NCI-H748 (cell line): ENCODE measurements at regions not wholly inside any gene's neighbourhood (a gene's known extent, or its start where the extent isn't known, plus 50 kb on each side); places are given as distances from the start of the nearest gene placed in this dataset.

Experiments
- DNase-seq: peaks from one replicate; lab custom pipeline; 2025; ENCODE audit not compliant: unreplicated experiment; lab: John Stamatoyannopoulos, UW

DNA sequence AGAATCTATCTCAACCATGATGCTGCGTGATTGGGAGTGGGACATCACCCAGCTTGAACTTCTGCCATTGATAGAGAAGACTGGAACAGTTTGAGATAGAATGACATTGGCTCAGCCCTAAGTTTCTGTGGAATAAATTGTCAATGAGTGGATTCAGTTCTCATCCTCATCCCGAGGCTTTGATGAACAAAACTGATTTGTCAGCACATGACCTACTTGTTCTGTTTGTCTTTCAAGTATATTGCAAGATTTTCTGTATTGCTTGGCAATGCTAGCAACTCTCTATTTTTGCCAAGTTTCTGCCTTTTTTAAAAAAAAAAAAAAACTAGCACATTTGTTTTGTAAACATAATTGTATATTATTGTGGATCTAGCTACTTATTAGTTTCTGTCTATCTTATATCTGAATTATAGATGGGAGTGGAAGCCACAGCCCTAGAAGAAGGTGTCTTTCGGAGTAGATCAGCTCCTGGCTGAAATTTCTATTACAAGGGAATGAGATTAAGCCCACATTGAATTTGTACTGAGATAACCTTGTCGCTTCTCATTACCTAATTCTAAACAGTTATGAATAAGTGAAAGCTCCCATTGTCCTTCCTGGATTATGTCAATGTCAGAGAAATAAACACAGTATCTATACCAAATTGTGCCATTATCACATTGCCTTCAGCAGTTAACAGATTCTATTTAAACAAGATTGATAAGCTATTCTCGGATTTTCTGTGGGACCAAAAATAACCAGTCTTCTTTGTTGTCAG lies 166.1 kb downstream of the TNFSF13B start:
- no peak for DNase-seq

DNA sequence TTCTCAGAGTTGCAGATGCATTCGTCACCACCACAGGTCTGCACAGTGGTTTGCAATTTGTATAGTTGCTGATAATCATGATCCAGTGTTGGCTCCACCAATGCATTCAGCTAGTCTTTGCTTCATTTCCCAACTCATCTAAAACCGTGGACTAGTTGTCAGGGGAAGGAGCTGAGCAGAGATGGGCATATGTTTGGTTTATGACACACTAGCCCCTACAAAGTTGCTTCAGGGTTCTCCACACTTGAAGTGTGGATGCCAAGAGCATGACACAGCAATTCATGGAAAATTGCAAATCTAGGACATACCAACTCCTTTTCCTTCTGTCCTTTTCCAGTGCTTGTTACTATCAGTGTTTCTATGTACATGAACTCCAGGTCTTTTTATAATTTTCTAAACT lies 168.0 kb downstream of the TNFSF13B start:
- DNase-seq: no peak

DNA sequence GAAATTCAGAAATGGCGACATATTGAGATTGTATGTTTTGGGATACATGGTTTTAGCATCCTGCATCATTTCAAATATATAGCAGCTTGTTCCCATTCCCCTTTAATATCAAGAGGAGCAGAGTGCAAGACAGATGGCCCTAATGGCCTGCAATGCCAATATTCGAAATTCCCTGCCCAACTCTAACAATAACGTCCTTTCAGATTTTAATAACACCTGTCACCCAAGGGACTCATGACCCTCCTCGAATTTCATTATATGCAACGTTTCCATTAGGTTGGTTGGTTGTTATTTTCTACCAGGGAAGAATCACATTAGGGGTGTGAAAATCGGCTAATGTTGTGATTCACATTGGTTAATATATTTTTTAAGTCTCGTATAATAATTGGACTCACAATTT lies 170.0 kb downstream of the TNFSF13B start:
- peak; percentile 63 for DNase-seq

DNA sequence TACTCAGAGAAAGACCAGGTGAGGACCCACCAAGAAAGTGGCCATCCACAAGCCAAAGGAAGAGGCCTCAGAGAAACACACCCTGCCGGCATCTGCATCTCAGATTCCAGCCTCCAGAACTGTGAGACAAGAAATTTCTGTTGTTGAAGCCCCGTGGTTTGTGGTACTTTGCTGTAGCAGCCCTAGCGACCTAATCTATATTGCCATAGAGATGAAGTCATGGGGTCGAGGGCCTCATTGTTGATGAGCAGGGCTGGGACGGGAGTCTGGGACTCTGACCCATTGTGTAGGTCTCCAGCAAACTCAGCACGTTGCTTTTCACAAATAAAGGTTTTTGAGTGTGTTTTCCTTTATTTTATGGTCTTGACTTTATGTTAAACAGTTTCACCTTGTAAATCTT lies 174.9 kb downstream of the TNFSF13B start:
- peak; percentile 53 for DNase-seq

DNA sequence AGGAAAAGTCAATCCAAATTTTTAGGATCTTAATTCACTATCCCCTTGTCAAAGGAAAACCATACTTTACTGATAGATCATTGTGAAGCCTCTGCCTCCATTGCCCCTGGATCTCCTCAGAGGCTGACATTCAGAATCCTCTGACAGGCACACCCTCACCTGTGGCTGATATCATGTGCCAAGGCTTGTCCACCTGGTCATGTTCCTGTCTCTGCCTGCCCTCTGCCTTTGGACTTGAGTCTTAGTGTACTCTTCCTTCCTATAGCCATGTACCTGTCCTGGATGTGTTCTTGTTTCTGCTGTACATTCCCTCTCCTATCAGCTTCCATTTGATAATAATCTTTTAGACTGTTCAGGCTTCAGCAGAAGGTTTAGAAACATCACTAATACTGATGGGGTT lies 179.4 kb downstream of the TNFSF13B start:
- DNase-seq: no peak

DNA sequence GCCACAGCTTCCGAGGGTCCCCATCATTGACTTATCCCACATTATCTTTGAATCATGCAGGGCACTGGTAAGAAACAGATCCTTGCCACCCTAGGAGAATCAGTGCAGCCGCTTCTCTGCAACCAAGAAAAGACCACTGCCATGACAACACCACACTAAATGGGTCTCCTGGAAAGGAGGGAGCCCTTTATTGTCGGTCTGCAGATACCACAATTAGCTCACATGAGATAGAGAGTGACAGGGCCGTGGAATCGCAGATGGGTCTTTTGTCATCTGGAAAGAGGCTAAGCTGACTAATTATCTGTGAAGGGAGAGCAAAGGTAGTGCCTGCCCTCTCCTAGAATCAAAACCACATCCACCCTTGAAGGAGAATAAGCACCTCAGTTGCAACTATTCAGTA lies 178.3 kb upstream of the MYO16 start:
- peak; percentile 32 for DNase-seq

DNA sequence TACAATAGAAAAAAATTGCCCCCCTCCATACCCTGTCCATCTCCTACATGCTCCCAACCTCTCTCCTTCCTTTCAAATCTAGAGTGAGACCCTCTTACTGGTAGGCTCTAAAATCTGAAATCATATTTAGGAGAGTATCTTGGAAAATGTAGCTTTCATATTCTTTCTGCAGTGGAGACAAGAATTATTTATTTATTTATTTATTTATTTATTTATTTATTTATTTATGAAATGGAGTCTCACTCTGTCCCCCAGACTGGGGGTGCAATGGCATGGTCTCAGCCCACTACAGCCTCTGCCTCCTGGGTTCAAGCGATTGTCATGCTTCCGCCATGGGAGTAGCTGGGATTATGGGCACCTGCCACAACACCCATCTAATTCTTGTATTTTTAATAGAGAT lies 174.1 kb upstream of the MYO16 start:
- DNase-seq: no peak

DNA sequence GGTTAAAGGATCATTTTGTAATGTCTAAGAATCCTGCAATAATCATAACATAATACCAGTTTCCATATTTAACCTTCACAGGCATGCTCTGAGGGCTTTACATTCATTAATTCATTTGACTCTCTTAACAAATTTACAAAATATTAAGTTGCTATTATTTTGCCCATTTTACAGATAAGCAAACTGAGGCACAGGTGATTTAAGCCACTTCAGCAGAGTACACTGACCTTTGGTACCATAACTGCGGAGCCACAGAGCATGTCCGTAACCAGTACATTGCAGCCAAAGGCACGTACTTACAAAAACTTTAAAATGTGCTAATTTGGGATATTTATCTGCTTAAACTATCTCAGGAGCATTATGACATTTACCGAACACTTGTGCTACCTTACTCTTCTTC lies 169.4 kb upstream of the MYO16 start:
- no peak for DNase-seq

DNA sequence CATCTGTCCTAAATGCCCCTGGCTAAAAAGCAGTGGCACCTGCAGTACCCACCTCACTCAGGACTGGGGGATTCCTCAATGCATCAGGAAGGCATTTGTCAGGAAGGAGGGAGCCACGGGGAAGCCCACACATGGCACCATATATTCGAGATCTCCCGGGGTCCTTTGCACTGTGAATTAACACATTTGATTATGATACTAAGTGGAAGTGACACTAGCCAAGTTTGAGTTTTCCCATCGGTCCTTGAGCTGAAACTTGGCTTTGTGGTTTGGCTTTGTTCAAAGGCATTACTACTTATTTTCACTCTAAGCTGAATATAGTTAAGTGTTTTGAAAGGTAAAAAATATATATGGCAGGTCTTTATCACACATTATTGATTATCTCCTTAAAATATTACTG lies 168.7 kb upstream of the MYO16 start:
- DNase-seq: no peak

DNA sequence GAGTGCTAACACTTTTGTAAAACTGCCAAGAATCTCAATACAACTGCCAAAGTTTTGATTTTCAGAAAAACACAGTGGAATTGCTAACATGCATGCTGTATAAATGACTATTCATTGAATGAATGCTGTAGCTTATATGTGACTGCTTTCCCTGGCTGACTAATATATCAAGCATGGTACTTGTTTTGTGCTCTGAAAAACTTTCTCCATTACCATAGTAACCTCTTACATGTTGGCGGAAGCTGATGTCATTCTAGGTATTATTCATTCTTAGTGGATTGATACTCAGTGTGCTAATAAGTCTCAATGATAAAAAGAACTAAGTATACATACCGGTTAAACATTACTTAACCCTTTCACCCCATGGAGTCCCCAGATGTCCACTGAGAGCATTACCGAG lies 166.1 kb upstream of the MYO16 start:
- peak; percentile 21 for DNase-seq

DNA sequence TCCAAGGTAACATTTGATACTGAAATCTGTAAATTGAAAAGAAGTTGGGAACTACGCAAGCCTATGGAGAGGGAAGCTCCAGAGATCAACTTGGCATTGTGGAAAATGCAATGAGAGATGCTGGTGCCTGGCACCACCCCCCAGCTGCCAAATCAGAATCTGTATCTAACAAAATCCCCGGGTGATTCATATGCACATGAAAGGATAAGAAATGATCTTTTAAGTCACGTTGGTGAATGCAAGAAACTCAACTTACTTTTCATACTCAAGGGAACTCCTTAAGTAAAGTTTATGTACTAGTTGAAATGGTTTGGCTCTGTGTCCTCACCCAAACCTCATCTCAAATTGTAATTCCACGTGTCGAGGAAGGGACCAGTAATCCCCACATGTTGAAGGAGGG lies 158.5 kb upstream of the MYO16 start:
- no peak for DNase-seq

DNA sequence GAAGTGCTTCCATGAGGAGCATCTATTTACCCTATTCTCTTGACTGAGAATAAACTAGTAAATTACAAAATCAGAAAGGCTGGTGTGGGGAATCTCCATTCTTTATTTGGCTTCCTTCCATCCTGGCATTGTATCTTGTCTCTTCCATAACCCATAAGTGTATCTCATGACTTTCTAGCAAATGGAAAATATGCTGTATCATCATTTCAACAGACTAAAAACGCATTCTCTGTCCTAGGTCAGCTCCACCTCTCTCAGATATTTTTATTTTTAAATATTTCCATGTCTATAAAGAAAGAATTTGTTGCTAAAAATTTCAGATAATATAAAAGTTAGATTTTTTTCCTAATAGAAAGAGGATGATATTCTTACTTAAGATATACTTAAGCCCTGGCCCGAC lies 154.2 kb upstream of the MYO16 start:
- DNase-seq: no peak

DNA sequence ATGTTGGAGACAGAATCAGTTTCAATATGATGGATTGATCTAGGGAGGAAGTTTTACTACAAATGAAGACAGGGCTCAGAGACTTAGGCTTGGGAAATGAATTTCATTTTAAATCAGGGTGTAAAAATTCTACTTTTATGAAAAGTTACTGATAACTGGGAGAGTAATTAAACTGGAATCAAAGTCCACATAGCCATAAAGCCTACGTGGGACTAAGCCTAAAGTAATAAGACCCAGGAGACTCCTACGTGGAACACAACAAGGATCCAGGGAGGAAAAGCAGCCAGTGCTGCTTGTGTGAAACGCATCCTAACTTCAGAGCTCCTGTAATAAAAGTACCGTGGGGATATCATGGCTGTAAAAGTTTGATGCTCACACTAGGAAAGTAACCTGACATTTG lies 152.0 kb upstream of the MYO16 start:
- no peak for DNase-seq

DNA sequence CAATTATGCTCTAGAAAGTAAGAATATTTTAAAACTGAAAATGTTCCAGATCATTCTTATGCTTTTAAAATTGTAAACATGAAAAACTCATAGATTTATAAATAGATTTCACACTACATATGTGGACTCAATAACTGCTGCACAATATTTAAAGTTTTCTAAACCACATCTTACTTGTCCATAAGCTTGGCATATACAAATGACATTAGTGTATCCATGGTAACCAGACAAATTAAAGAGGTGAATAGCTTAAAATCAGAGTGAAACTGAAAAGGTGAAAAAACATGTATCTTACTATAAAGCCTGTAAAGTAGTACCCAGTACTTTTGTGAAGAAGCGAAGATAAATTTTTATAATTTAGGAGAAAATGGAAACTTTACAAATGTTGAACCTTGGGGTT lies 151.2 kb upstream of the MYO16 start:
- DNase-seq: no peak

DNA sequence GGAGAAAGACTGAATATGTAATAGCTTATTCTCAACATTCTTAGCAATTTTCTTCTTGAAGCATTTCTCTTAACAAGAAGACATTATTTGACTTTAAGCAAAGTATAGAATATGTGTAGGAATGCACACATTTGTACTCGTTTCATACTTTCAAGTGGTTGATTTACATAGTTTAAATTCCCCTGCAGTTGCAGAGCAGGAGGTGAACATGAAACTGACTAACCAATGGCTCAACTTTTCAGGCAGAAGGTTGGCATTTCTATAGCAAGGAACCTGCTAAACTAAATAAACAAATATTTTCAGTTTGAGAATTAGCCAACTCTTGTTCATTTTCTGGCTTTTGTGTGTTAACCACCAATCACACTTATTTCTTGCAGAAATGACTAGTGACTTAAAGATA lies 145.4 kb upstream of the MYO16 start:
- no peak for DNase-seq

DNA sequence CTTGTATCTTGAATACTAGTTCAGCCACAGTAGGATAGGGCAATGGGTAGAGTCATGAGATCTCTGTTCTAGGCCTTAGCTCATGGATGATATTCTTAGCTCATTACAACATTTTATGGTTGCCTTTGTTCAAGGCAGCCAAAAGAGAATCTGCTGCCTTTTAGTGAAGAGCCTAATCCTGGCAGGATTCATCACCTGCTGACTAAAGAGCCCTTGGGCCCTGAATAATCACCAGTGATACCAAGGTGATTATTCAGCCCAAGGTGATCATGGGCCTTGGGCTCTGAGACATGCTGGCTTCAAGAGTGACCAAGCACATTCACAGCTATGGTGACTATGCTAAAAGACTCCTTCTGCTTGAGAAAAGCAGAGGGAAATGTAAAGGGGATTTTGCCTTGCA lies 143.3 kb upstream of the MYO16 start:
- no peak for DNase-seq

DNA sequence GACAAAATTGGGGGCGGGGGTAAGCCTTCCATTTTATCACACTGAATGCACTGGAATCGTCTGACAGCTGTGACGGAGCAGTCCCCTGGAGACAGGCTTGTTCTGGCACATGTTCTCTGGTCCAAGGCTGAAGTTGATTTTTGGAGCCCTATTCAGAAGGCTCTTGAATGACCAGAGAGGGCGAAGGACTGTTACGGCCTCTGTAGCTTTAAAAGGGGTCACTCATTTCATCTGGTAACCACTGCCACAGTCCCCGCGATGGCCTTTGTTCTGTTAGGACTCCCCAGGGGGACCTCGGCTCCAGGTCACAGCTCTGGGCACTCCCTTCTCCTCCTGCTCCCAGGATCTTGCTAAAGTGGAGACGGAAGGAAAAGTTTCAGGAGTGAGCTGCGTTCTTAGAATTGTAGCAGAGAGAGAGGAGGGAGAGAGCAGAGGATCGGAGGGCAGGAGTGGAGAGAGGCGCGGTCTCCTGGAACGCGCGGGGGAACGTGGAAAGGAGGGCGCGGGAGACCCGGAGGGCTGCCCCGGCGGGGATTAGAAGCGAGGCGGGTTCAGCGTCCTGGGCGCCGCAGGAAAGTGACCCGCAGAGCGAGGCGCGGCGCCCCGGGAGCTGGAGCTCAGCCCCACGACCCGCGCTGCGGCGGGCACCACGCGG lies 134.3 kb upstream of the MYO16 start:
- DNase-seq: peak; percentile 44

DNA sequence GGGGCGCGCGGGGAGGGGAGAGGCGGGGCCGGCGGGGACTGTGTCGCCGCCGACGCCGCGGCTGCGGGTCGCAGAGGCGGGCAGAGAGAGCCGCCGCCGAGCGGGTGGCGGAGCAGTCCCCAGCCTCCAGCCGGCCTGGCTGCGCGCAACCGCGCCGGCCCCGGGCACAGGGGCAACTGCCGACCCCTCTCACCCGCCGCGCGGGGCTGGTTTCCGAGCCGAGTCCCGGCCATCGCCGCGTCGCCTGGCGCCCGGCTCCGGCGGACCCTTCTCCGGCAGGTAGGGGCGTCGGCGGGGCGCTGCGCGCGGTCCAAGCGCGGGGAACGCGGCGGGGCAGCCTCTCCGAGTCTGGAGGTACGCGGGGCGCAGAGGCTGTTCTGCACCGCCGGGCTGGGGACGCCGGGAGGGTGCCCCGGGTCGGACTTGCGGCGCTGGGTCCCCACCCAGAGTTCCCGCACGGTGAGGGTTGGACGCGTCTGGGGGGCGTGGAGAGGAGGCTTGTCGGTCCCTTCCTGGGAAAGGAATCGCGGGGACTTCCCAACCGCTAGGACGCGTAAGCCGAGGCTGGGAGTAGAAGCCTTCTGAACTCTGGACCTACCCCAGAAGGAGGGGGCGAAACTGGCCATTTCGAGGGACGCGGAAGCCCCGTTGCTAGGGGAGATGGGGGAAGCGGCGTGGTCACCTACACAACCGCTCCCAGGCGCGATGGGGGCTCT lies 133.6 kb upstream of the MYO16 start:
- DNase-seq: peak; percentile 55

DNA sequence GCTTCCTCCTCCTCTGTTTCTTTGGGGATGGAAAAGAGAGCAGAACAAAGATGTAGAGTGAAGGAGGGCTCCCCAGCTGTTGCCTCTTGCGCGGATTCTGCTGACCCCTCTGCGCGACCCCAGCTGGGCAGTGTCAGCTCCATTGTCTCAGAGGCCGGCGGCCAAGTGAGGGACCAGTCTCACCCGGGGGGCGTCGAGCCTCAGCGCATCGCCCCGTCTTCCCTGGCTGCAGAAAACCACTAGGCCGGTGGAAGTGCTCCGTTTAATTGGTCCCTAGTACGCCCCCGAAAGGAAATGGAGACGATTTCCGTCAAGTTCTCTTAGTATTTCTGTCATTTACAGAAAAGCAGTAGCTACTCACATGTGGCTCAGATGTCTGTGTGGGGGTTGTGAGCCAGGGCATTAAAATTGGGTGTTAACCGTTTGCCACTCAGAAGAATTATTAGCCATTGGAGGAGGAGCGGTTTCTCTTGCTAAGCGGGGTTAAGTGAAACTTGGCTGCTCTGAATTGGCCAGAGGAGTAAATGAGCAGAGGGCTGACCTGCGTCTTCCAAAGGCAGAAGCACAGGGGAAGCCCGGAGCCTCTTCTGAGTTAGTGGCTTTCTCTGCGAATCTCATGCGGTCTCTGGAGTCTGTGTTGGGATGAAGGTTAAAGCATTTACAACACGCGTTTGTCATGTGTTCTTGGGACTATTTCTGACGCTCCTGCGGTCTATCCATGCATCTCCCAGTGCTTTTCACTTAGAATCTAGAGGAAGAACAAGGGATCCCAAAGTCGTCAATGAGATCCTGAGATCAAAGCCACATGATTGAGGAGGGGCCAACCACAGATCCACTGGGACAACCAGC lies 132.8 kb upstream of the MYO16 start:
- peak; percentile 52 for DNase-seq

DNA sequence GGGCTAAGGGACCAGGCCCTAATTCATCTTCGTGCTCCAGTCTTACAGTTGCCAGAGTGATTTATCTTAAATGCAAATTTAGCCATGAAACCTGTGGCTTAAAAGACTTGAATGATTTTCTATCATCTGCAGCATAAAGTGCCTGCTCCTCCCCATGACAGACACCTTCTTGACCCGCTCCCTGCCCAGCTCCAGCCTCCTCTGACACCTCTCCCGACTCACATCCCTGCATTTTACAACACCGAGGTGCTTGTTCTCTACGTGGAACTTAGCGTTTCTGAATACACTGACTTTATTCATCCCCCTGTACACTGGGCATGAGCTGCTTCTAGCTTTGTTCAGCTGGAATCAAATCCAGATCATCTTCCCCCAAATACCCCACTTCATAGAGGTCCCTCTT lies 128.7 kb upstream of the MYO16 start:
- DNase-seq: no peak

DNA sequence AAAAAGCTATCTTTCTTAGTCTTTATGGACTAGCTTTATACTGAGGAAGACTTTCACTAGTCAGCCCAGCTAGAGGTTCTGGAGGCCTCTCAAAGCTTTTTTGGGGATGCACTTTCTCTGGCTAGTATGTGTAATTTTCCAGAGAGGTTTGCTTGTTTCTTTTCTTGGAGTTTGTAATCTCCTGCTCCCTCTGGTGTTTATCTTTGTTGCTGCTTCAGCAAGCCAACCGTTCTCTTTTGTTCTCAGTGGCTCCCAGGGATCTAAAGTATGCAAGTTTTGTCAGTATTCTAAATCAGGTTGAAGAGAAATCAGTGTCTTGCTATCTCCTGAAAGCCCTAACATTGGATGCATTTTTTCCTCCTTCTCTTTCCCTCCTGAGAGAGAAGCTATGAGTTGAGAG lies 121.1 kb upstream of the MYO16 start:
- DNase-seq: peak; percentile 33
